H1 (cell line): ENCODE measurements at regions not wholly inside any gene's neighbourhood (a gene's known extent, or its start where the extent isn't known, plus 50 kb on each side); places are given as distances from the start of the nearest gene placed in this dataset.

Experiments
- CTCF ChIA-PET: fragments of 300-600 bp; sonication (Branson Sonifier 250); formaldehyde crosslinking; loops from one replicate; lab custom pipeline; 2021; ENCODE audit not compliant: partially characterized antibody; lab: Charles Lee
- POLR2A ChIA-PET: fragments of 300-600 bp; sonication (Branson Sonifier 250); formaldehyde crosslinking; loops from one replicate; lab custom pipeline; 2021; ENCODE audit warnings: inconsistent platforms; ENCODE audit not compliant: partially characterized antibody; lab: Charles Lee
- DNase-seq, 2 experiments: peaks; one replicate each; pipeline versions ENCODE4 v3.0.0 to v3.0.0-alpha.2; 2010 to 2022; ENCODE audit warnings: low spot score in 2 of 2, low read depth in 1 of 2, mixed read lengths in 1 of 2
- FAIRE-seq: peaks from 2 replicates; lab custom pipeline; 2011; peaks lifted over from hg19 to GRCh38; lab: Jason Lieb, UNC
- H2AFZ ChIP-seq: 2 replicates; pipeline ENCODE4 v1.8.1; 2012; ENCODE audit warnings: low read length, inconsistent platforms
- H2AK5ac ChIP-seq: 2 replicates; pipeline ENCODE4 v1.6.1; 2013; ENCODE audit warnings: low read depth, low read length
- H2BK120ac ChIP-seq: replicated peaks from 2 replicates; pipeline ENCODE3; 2013; ENCODE audit warnings: low read depth, low read length, inconsistent platforms
- H2BK12ac ChIP-seq: 2 replicates; pipeline ENCODE4 v1.6.1; 2013; ENCODE audit warnings: low read depth, low read length
- H2BK15ac ChIP-seq: 2 replicates; pipeline ENCODE4 v1.6.1; 2013; ENCODE audit warnings: low read length
- H2BK20ac ChIP-seq: 2 replicates; pipeline ENCODE4 v1.6.1; 2013; ENCODE audit warnings: low read length
- H2BK5ac ChIP-seq: 2 replicates; pipeline ENCODE4 v1.6.1; 2013; ENCODE audit warnings: low read depth, low read length
- H3K14ac ChIP-seq: 2 replicates; pipeline ENCODE4 v1.6.1; 2013; ENCODE audit warnings: inconsistent platforms; ENCODE audit not compliant: insufficient read length
- H3K18ac ChIP-seq: 2 replicates; pipeline ENCODE4 v1.6.1; 2013; ENCODE audit warnings: low read length; ENCODE audit errors: extremely low read depth
- H3K23ac ChIP-seq: 2 replicates; pipeline ENCODE4 v1.6.1; 2013; ENCODE audit warnings: inconsistent platforms; ENCODE audit not compliant: insufficient read length
- H3K23me2 ChIP-seq: 2 replicates; pipeline ENCODE4 v1.6.1; 2013; ENCODE audit warnings: low read depth, low read length
- H3K27ac ChIP-seq: 2 replicates; pipeline ENCODE4 v1.6.1; 2011; ENCODE audit warnings: low read depth, low read length, inconsistent platforms
- H3K27me3 ChIP-seq, 4 experiments: replicated peaks in 1 of 4; 1 replicate in 1 of 4; 2 replicates in 3 of 4; pipeline versions ENCODE4 v1.6.1 to v1.8.1; 2011 to 2013; ENCODE audit warnings: low read length in 3 of 4, mild to moderate bottlenecking in 3 of 4, inconsistent platforms in 2 of 4, mixed read lengths in 2 of 4, moderate library complexity in 1 of 4; ENCODE audit not compliant: control insufficient read depth in 3 of 4, insufficient read depth in 3 of 4; ENCODE audit errors: extremely low read depth in 1 of 4
- H3K36me3 ChIP-seq, 4 experiments: 2 replicates each; pipeline versions ENCODE4 v1.6.1 to v1.8.1; 2011 to 2013; ENCODE audit warnings: mild to moderate bottlenecking in 4 of 4, low read length in 3 of 4, moderate library complexity in 2 of 4, control low read depth in 1 of 4, inconsistent platforms in 1 of 4; ENCODE audit not compliant: insufficient read depth in 4 of 4, control insufficient read depth in 2 of 4
- H3K4ac ChIP-seq: replicated peaks from 2 replicates; pipeline ENCODE3; 2013; ENCODE audit warnings: low read length, low read depth, mixed read lengths, inconsistent platforms; ENCODE audit not compliant: insufficient read length
- H3K4me1 ChIP-seq, 4 experiments: replicated peaks in 1 of 4; 1 replicate in 1 of 4; 2 replicates in 3 of 4; pipeline versions ENCODE4 v1.6.1 to v1.8.1; 2011 to 2013; ENCODE audit warnings: low read length in 3 of 4, inconsistent platforms in 2 of 4, mixed read lengths in 1 of 4; ENCODE audit not compliant: insufficient read depth in 4 of 4, control insufficient read depth in 3 of 4
- H3K4me2 ChIP-seq, 2 experiments: 2 replicates each; pipeline versions ENCODE4 v1.6.1 to v1.8.1; 2011 to 2013; ENCODE audit warnings: low read depth in 2 of 2, low read length in 2 of 2, control low read depth in 1 of 2, inconsistent platforms in 1 of 2, mild to moderate bottlenecking in 1 of 2; ENCODE audit not compliant: insufficient read depth in 1 of 2
- H3K4me3 ChIP-seq, 4 experiments: fragments of 200-600, 300-600 bp in 1 of 4; sonication (generic), shearing (Covaris generic), sonication (Bioruptor Twin) in 1 of 4; 2 replicates each; pipeline versions ENCODE4 v1.5.1 to v1.8.1; 2011 to 2016; ENCODE audit warnings: low read length in 4 of 4, low read depth in 3 of 4, control low read depth in 2 of 4, inconsistent platforms in 2 of 4, mild to moderate bottlenecking in 2 of 4, mixed read lengths in 1 of 4, moderate library complexity in 1 of 4; ENCODE audit not compliant: insufficient read depth in 2 of 4; ENCODE audit errors: extremely low read depth in 1 of 4
- H3K56ac ChIP-seq: replicated peaks from 2 replicates; pipeline ENCODE3; 2013; ENCODE audit warnings: low read depth, mild to moderate bottlenecking, mixed read lengths, low read length, inconsistent platforms; ENCODE audit not compliant: insufficient read length
- H3K79me1 ChIP-seq: 2 replicates; pipeline ENCODE4 v1.6.1; 2013; ENCODE audit warnings: low read depth, low read length, control low read depth
- H3K79me2 ChIP-seq, 2 experiments: 2 replicates each; pipeline versions ENCODE4 v1.6.1 to v1.8.1; 2012 to 2013; ENCODE audit warnings: low read length in 2 of 2, mild to moderate bottlenecking in 2 of 2, inconsistent platforms in 1 of 2; ENCODE audit not compliant: insufficient read depth in 2 of 2, control insufficient read depth in 1 of 2
- H3K9ac ChIP-seq, 4 experiments: replicated peaks in 1 of 4; 1 replicate in 1 of 4; 2 replicates in 3 of 4; pipeline versions ENCODE4 v1.6.1 to v1.8.1; 2011 to 2013; ENCODE audit warnings: low read depth in 3 of 4, low read length in 3 of 4, control low read depth in 2 of 4, mild to moderate bottlenecking in 2 of 4, moderate library complexity in 2 of 4, inconsistent platforms in 1 of 4; ENCODE audit errors: extremely low read depth in 1 of 4
- H3K9me3 ChIP-seq, 2 experiments: 2 replicates each; pipeline versions ENCODE4 v1.6.1 to v1.8.1; 2012 to 2013; ENCODE audit warnings: mild to moderate bottlenecking in 2 of 2, moderate library complexity in 2 of 2, control low read depth in 1 of 2, inconsistent platforms in 1 of 2, low read depth in 1 of 2, low read length in 1 of 2, mixed read lengths in 1 of 2; ENCODE audit not compliant: insufficient read depth in 2 of 2
- H4K20me1 ChIP-seq, 2 experiments: replicated peaks in 1 of 2; 2 replicates each; pipeline versions ENCODE3 to v1.8.1; 2011 to 2013; ENCODE audit warnings: inconsistent platforms in 2 of 2, low read length in 2 of 2, mild to moderate bottlenecking in 1 of 2; ENCODE audit not compliant: insufficient read depth in 2 of 2, control insufficient read depth in 1 of 2
- H4K5ac ChIP-seq: 2 replicates; pipeline ENCODE4 v1.6.1; 2013; ENCODE audit warnings: low read length, low read depth, mixed read lengths, inconsistent platforms; ENCODE audit not compliant: insufficient read length
- H4K8ac ChIP-seq: 2 replicates; pipeline ENCODE4 v1.8.0; 2013; ENCODE audit warnings: mild to moderate bottlenecking, moderate library complexity, low read length, inconsistent platforms; ENCODE audit not compliant: insufficient read depth; ENCODE audit errors: extremely low read depth
- H4K91ac ChIP-seq: replicated peaks from 2 replicates; pipeline ENCODE3; 2013; ENCODE audit warnings: low read length, mixed read lengths, inconsistent platforms; ENCODE audit not compliant: insufficient read length
- CTBP2 ChIP-seq: IDR thresholded peaks from 2 replicates; pipeline ENCODE4 v1.7.0; 2011; ENCODE audit warnings: borderline replicate concordance, mild to moderate bottlenecking, moderate library complexity, mixed read lengths, low read length; ENCODE audit not compliant: insufficient read depth, insufficient read length
- EGR1 ChIP-seq: IDR thresholded peaks from 2 replicates; pipeline ENCODE4 v1.6.1; 2011; ENCODE audit warnings: low read depth, low read length, borderline replicate concordance
- JUN ChIP-seq: IDR thresholded peaks from 2 replicates; pipeline ENCODE4 v1.6.1; 2011; ENCODE audit warnings: low read depth, mild to moderate bottlenecking, improper control_type of control experiment, low read length
- KDM4A ChIP-seq: IDR thresholded peaks from one replicate; pipeline ENCODE4 v1.7.1; 2012; ENCODE audit warnings: low read depth, mild to moderate bottlenecking, moderate library complexity, low read length, inconsistent platforms; ENCODE audit not compliant: severe bottlenecking
- KDM5A ChIP-seq: fragments of 200-600 bp; IDR thresholded peaks from 2 replicates; pipeline ENCODE4 v1.7.1; 2012; ENCODE audit warnings: mild to moderate bottlenecking, low read length, inconsistent platforms, mixed read lengths
- PHF8 ChIP-seq: fragments of 200-600 bp; sonication (generic); conservative IDR thresholded peaks from 2 replicates; pipeline ENCODE4 v1.7.1; 2012; ENCODE audit warnings: low read depth, mild to moderate bottlenecking, inconsistent platforms, low read length, moderate library complexity
- POLR2AphosphoS5 ChIP-seq: IDR thresholded peaks from 2 replicates; pipeline ENCODE4 v1.6.1; 2011; ENCODE audit warnings: low read depth, low read length
- POU5F1 ChIP-seq: IDR thresholded peaks from 2 replicates; pipeline ENCODE4 v1.6.1; 2011; ENCODE audit warnings: low read depth, mild to moderate bottlenecking, low read length, moderate library complexity
- RAD21 ChIP-seq, 2 experiments: IDR thresholded peaks in 1 of 2; conservative IDR thresholded peaks in 1 of 2; 2 replicates each; pipeline ENCODE4 v1.6.1; 2011; ENCODE audit warnings: low read depth in 2 of 2, low read length in 2 of 2, improper control_type of control experiment in 1 of 2, inconsistent platforms in 1 of 2, mild to moderate bottlenecking in 1 of 2, moderate library complexity in 1 of 2
- SAP30 ChIP-seq: fragments of 300-600 bp; sonication (generic); IDR thresholded peaks from 2 replicates; pipeline ENCODE4 v1.7.1; 2012; ENCODE audit warnings: low read length, moderate library complexity, mild to moderate bottlenecking, inconsistent platforms; ENCODE audit not compliant: insufficient read depth, insufficient replicate concordance
- SP1 ChIP-seq: IDR thresholded peaks from 2 replicates; pipeline ENCODE4 v1.6.1; 2011; ENCODE audit warnings: low read depth, low read length
- WGBS, 2 experiments: shearing (Covaris generic) in 1 of 2; methylation state at CpG; one replicate each; pipeline versions ENCODE4 v1.1.6 to v1.1.7; 2013 to 2015; ENCODE audit warnings: low lambda C conversion rate in 2 of 2, mixed read lengths in 2 of 2, inconsistent platforms in 1 of 2, low coverage in 1 of 2, missing lambda C conversion rate in 1 of 2; ENCODE audit not compliant: insufficient replicate concordance in 2 of 2, insufficient coverage in 1 of 2, insufficient read length in 1 of 2; ENCODE audit errors: extremely low coverage in 1 of 2, missing lambda C conversion rate in 1 of 2; 5-methylcytosine and 5-hydroxymethylcytosine counted together
- TF ChIP-seq, protein P1 (sequence below), 3 experiments: IDR thresholded peaks; 1 replicate in 2 of 3; 2 replicates in 1 of 3; pipeline versions ENCODE4 v1.5.1 to v1.6.1; 2011; ENCODE audit warnings: low read length in 3 of 3, mild to moderate bottlenecking in 3 of 3, inconsistent platforms in 2 of 3, low read depth in 1 of 3, moderate library complexity in 1 of 3; ENCODE audit not compliant: insufficient read depth in 1 of 3; ENCODE audit errors: control extremely low read depth in 1 of 3

DNA sequence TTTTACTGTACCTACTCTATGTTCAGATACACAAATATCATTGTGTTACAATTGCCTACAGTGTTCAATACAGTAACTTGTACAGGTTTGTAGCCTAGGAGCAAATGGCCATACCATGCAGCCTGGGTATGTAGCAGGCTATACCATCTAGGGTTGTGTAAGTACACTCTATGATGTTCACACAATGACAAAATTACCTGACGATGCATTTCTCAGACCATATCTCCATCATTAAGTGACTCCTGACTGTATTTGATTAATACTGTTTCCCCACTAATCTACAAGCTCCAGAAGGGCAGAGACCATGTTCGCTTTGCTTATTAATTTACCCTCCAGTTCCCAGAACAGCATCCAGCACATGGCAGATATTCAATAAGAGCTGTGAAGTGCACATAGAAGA is 372.2 kb downstream of the METTL4 start:
- Histone ChIP-seq H4K5ac (no peak overlapping the region), H3K18ac (no peak overlapping the region), H3K79me2 (no peaks in the 10 kb centered on the region), H3K79me1 (no peaks in the 10 kb centered on the region), H3K9me3 (peaks cover 0 to under 1% of the 10 kb centered on the region in 2 experiments; a peak in 1 of 4 replicates), H4K8ac (no peak overlapping the region), H2BK20ac (no peak overlapping the region), H3K4me3 (no peak overlapping the region), H4K91ac (no peak overlapping the region), H3K27me3 (no peaks in the 10 kb centered on the region), H2AK5ac (no peak overlapping the region), H3K56ac (no peak overlapping the region), H2AFZ (no peak overlapping the region), H3K23ac (no peak overlapping the region), H3K27ac (no peak overlapping the region), H3K4me2 (no peak overlapping the region), H2BK5ac (no peak overlapping the region), H3K9ac (no peak overlapping the region), H2BK15ac (no peak overlapping the region), H2BK12ac (no peak overlapping the region), H3K4me1 (no peaks in the 10 kb centered on the region), H3K36me3 (no peaks in the 10 kb centered on the region), H4K20me1 (no peaks in the 10 kb centered on the region), H3K4ac (no peak overlapping the region), H2BK120ac (no peak overlapping the region), H3K23me2 (no peaks in the 10 kb centered on the region), H3K14ac (no peak overlapping the region)
- no peak for DNase-seq
- CTCF ChIA-PET = no interaction called here
- POLR2A ChIA-PET = no interaction called here
- WGBS, 2 experiments = 82% methylated on average over 2 of the region's 2 CpGs; no CpG with 5 or more reads in 1 of the 2 experiments
- no peak for FAIRE-seq
- TF ChIP-seq POLR2AphosphoS5 (no peak), RAD21 (IDR thresholded peaks at IDR 0.05 in 1 of 2, conservative IDR thresholded peaks at IDR 0.05 in 1 of 2; ENCODE audit: low read depth in 2 of 2, low read length in 2 of 2) (no peak), SAP30 (no peak), JUN (no peak), SP1 (no peak), EGR1 (no peak), CTBP2 (no peak), POU5F1 (no peak), KDM4A (no peak), KDM5A (no peak), PHF8 (no peak)
- TF ChIP-seq, protein P1, sequence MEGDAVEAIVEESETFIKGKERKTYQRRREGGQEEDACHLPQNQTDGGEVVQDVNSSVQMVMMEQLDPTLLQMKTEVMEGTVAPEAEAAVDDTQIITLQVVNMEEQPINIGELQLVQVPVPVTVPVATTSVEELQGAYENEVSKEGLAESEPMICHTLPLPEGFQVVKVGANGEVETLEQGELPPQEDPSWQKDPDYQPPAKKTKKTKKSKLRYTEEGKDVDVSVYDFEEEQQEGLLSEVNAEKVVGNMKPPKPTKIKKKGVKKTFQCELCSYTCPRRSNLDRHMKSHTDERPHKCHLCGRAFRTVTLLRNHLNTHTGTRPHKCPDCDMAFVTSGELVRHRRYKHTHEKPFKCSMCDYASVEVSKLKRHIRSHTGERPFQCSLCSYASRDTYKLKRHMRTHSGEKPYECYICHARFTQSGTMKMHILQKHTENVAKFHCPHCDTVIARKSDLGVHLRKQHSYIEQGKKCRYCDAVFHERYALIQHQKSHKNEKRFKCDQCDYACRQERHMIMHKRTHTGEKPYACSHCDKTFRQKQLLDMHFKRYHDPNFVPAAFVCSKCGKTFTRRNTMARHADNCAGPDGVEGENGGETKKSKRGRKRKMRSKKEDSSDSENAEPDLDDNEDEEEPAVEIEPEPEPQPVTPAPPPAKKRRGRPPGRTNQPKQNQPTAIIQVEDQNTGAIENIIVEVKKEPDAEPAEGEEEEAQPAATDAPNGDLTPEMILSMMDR (IDR thresholded peaks at IDR 0.05; ENCODE audit: control extremely low read depth in 1 of 3, insufficient read depth in 1 of 3, low read depth in 1 of 3, low read length in 3 of 3) = no peak
